Limb (tissue), 2 donors: ENCODE measurements at regions not wholly inside any gene's neighbourhood (a gene's known extent, or its start where the extent isn't known, plus 50 kb on each side); places are given as distances from the start of the nearest gene placed in this dataset.

ENCODE experiments used
- DNase-seq, 2 donors: peaks; one replicate each; pipeline ENCODE4 v3.0.0-alpha.2; 2016; ENCODE audit errors: extremely low spot score in 2 of 2

GRCh38 chr2:108067820-108068405, 81.6 kb downstream of the SLC5A7 start:
- DNase-seq = no peak

- DNase-seq = no peak
These were observed 83.4 kb downstream of the SLC5A7 start for GRCh38 chr2:108069515-108070310.

- DNase-seq = no peak
These were observed 87.2 kb downstream of the SLC5A7 start for GRCh38 chr2:108073415-108074072.

GRCh38 chr2:108074150-108074549, 87.8 kb downstream of the SLC5A7 start:
- no peak for DNase-seq

GRCh38 chr2:108074946-108075345, 88.6 kb downstream of the SLC5A7 start:
- no peak for DNase-seq

GRCh38 chr2:108076527-108076926, 90.2 kb downstream of the SLC5A7 start:
- no peak for DNase-seq

GRCh38 chr2:108079736-108080135, 93.4 kb downstream of the SLC5A7 start:
- DNase-seq = no peak

GRCh38 chr2:108080177-108080576, 93.9 kb downstream of the SLC5A7 start:
- no peak for DNase-seq

- DNase-seq = no peak
These were observed 96.7 kb downstream of the SLC5A7 start for GRCh38 chr2:108082978-108083377.

- DNase-seq = no peak
These were observed 98.0 kb downstream of the SLC5A7 start for GRCh38 chr2:108084311-108084710.

- DNase-seq = no peak
These were observed 106.6 kb downstream of the SLC5A7 start for GRCh38 chr2:108092886-108093285.

GRCh38 chr2:108101481-108101880, 115.2 kb downstream of the SLC5A7 start:
- DNase-seq = no peak

GRCh38 chr2:108106731-108107130, 120.4 kb downstream of the SLC5A7 start:
- DNase-seq = no peak

GRCh38 chr2:108111936-108112335, 125.6 kb downstream of the SLC5A7 start:
- no peak for DNase-seq

- DNase-seq = no peak
These were observed 123.9 kb upstream of the SULT1C3 start for GRCh38 chr2:108115868-108116267.

- no peak for DNase-seq
These were observed 120.8 kb upstream of the SULT1C3 start for GRCh38 chr2:108118996-108119395.

GRCh38 chr2:108119492-108119891, 120.3 kb upstream of the SULT1C3 start:
- no peak for DNase-seq

GRCh38 chr2:108124736-108125495, 114.9 kb upstream of the SULT1C3 start:
- DNase-seq = no peak

GRCh38 chr2:108125581-108125980, 114.2 kb upstream of the SULT1C3 start:
- no peak for DNase-seq

GRCh38 chr2:108128249-108128648, 111.5 kb upstream of the SULT1C3 start:
- DNase-seq = no peak

- DNase-seq = no peak
These were observed 110.1 kb upstream of the SULT1C3 start for GRCh38 chr2:108129636-108130035.

- DNase-seq = no peak
These were observed 106.3 kb upstream of the SULT1C3 start for GRCh38 chr2:108133457-108133856.
